Ishikawa (cell line): ENCODE measurements at regions not wholly inside any gene's neighbourhood (a gene's known extent, or its start where the extent isn't known, plus 50 kb on each side); places are given as distances from the start of the nearest gene placed in this dataset.

ENCODE experiments used
- CEBPB ChIP-seq: IDR thresholded peaks from 2 replicates; pipeline ENCODE4 v1.6.1; 2012
- CREB1 ChIP-seq: IDR thresholded peaks from 2 replicates; pipeline ENCODE4 v1.6.1; 2012; ENCODE audit warnings: low read depth
- EGR1 ChIP-seq: IDR thresholded peaks from 2 replicates; pipeline ENCODE4 v1.6.1; 2012
- EP300 ChIP-seq: IDR thresholded peaks from 2 replicates; pipeline ENCODE4 v1.6.1; 2012; ENCODE audit warnings: borderline replicate concordance
- FOXM1 ChIP-seq: IDR thresholded peaks from 2 replicates; pipeline ENCODE4 v1.6.1; 2012; ENCODE audit warnings: low read depth, borderline replicate concordance
- NFIC ChIP-seq: IDR thresholded peaks from 2 replicates; pipeline ENCODE4 v1.6.1; 2012
- RAD21 ChIP-seq: IDR thresholded peaks from 2 replicates; pipeline ENCODE4 v1.6.1; 2012; ENCODE audit warnings: low read depth
- TAF1 ChIP-seq: IDR thresholded peaks from 2 replicates; pipeline ENCODE4 v1.6.1; 2012; ENCODE audit warnings: low read depth, mild to moderate bottlenecking
- TCF12 ChIP-seq: IDR thresholded peaks from 2 replicates; pipeline ENCODE4 v1.6.1; 2012; ENCODE audit warnings: low read depth
- TEAD4 ChIP-seq: IDR thresholded peaks from 2 replicates; pipeline ENCODE4 v1.6.1; 2012
- YY1 ChIP-seq: IDR thresholded peaks from 2 replicates; pipeline ENCODE4 v1.6.1; 2012; ENCODE audit warnings: low read depth
- ZBTB7A ChIP-seq: IDR thresholded peaks from 2 replicates; pipeline ENCODE4 v1.6.1; 2012; ENCODE audit warnings: low read depth
- TF ChIP-seq, protein P1 (sequence below): IDR thresholded peaks from 2 replicates; pipeline ENCODE4 v1.6.1; 2012; ENCODE audit warnings: low read depth, mild to moderate bottlenecking
- TF ChIP-seq, protein P2 (sequence below): IDR thresholded peaks from 2 replicates; pipeline ENCODE4 v1.6.1; 2012

DNA sequence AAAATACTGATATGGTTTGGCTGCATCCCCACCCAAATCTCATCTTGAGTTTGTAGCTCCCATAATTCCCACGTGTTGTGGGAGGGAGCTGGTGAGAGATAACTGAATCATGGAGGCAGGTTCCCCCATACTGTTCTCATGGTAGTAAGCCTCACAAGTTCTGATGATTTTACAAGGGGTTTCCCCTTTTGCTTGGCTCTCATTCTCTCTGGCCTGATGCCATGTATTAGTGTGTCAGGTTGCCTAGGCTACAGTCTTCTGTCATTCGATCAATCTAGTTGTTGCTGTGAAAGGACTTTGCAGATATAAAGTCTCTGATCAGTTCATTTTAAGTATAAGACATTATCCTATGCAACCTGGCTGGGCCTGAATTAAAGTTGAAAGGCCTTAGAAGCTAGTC, 209.3 kb upstream of the MAOA start:
- no peak for TF ChIP-seq FOXM1
- TF ChIP-seq TEAD4, result no peak
- TF ChIP-seq, protein P1, sequence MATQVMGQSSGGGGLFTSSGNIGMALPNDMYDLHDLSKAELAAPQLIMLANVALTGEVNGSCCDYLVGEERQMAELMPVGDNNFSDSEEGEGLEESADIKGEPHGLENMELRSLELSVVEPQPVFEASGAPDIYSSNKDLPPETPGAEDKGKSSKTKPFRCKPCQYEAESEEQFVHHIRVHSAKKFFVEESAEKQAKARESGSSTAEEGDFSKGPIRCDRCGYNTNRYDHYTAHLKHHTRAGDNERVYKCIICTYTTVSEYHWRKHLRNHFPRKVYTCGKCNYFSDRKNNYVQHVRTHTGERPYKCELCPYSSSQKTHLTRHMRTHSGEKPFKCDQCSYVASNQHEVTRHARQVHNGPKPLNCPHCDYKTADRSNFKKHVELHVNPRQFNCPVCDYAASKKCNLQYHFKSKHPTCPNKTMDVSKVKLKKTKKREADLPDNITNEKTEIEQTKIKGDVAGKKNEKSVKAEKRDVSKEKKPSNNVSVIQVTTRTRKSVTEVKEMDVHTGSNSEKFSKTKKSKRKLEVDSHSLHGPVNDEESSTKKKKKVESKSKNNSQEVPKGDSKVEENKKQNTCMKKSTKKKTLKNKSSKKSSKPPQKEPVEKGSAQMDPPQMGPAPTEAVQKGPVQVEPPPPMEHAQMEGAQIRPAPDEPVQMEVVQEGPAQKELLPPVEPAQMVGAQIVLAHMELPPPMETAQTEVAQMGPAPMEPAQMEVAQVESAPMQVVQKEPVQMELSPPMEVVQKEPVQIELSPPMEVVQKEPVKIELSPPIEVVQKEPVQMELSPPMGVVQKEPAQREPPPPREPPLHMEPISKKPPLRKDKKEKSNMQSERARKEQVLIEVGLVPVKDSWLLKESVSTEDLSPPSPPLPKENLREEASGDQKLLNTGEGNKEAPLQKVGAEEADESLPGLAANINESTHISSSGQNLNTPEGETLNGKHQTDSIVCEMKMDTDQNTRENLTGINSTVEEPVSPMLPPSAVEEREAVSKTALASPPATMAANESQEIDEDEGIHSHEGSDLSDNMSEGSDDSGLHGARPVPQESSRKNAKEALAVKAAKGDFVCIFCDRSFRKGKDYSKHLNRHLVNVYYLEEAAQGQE, result no peak
- no peak for TF ChIP-seq CEBPB
- TF ChIP-seq, protein P2, sequence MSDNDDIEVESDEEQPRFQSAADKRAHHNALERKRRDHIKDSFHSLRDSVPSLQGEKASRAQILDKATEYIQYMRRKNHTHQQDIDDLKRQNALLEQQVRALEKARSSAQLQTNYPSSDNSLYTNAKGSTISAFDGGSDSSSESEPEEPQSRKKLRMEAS, result no peak
- TF ChIP-seq RAD21, result no peak
- no peak for TF ChIP-seq NFIC
- no peak for TF ChIP-seq CREB1
- no peak for TF ChIP-seq TCF12
- no peak for TF ChIP-seq TAF1
- TF ChIP-seq ZBTB7A, result no peak
- TF ChIP-seq YY1, result no peak
- TF ChIP-seq EP300, result no peak
- no peak for TF ChIP-seq EGR1
